ENCODE measurements at regions not wholly inside any gene's neighbourhood (a gene's known extent, or its start where the extent isn't known, plus 50 kb on each side); places are given as distances from the start of the nearest gene placed in this dataset.

GRCh38 chr18:77380695-77381094 lies 131.0 kb downstream of the GALR1 start:
- TF ChIP-seq EZH2phosphoT487 (IDR thresholded peaks at IDR 0.05; ENCODE audit: insufficient read depth, low read depth) = no peak
- TF ChIP-seq EZH2 (IDR thresholded peaks at IDR 0.05; ENCODE audit: insufficient read depth, poor library complexity, severe bottlenecking) = no peak
